Stimulated activated CD8-positive, alpha-beta memory T cell treated with anti-CD3 and anti-CD28 coated beads, Interleukin-4, amount 100 ng/mL, for 24 hours (primary cell): ENCODE measurements at regions not wholly inside any gene's neighbourhood (a gene's known extent, or its start where the extent isn't known, plus 50 kb on each side); places are given as distances from the start of the nearest gene placed in this dataset.

Experiments used
- DNase-seq: peaks from one replicate; pipeline ENCODE4 v3.0.0-alpha.2; 2020; ENCODE audit warnings: low read depth

DNA sequence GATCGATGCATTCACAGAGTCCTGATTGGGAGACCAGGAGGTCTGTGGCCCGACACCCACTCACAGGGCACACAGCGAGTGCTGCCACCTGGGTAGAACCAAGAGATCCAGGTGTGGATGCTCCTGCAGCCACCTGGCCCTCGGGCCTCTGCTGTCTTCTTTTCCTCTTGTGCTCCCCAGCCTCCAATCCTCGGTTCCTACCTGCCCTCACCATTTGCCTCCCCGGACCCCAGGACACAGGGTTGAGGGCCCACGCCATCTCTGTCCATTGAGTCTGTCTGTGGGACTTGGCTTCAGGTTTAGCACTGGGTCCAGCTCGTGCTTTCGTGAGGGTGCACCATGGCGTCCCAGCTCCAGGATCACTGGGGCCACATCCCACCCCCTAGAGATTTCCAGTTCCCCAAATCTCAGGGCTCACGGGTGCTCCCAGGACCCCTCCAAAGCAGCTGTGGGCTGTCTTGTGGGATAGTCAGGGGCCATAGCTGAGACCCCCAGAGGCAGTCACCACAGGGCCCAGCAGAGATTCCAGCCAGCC is 591.1 kb downstream of the BRD1 start:
- no peak for DNase-seq

- DNase-seq: no peak
These were observed 592.0 kb downstream of the BRD1 start for GRCh38 chr22:49235463-49236300.

DNA sequence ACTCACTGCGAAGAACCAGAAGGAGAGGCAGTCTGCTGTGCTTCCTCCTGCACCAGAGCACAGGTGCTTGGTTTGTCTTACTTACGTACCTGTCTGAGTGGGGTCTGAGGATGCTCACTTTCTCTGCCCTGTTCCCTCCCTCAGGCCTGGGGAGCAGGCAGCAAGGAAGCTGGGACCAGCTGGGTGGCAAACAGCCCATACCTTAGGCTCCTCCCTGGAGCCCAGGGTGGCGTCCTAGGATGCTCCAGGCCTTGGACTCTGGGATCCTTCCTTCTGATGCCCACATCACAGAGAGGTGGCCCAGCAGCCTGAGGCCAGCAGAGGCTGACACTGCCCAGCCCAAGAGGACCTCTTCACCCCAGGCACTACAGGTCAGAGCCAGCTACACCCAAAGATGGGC is 593.2 kb downstream of the BRD1 start:
- DNase-seq: no peak

- DNase-seq: no peak
These were observed 594.1 kb downstream of the BRD1 start for GRCh38 chr22:49233507-49234100.

DNA sequence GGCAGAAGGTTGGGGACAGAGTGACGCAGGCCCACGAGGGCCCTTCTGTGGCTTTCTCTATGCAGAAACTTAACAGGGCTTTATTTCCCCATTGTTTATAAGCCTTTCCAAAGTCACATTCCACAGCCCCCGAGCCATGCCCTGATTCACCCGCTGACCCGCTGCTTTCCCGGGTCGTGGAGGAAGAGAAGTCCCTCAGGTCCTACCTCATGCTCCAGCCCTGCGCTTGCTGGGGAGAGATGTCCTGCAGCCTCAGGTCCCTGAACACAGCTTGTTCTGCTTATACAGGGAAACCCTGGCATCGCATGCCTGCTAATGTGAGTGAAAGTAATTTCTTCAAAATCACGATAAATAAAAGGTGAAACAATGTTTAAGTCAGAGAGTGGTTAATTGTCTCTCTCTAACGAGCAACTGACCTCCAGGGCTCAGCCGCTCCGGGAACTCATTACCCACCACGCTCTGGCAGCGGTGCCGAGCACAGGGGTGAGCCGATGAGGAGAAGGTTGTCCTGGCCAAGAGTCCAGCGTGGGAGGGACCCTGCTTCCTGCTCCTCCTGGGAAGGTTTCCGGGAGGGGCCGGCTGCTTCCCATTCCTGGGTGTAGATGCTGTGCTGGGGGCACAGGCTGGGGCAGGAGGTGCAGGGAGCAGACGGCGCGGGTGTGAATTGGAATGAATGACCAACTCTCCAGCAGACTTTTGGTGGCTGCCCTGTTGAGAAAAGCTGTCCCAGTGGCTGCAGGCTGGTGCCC is 595.2 kb downstream of the BRD1 start:
- DNase-seq: no peak

GRCh38 chr22:49230194-49230577 is 597.5 kb downstream of the BRD1 start:
- no peak for DNase-seq

- DNase-seq: no peak
These were observed 598.0 kb downstream of the BRD1 start for GRCh38 chr22:49229483-49230193.

DNA sequence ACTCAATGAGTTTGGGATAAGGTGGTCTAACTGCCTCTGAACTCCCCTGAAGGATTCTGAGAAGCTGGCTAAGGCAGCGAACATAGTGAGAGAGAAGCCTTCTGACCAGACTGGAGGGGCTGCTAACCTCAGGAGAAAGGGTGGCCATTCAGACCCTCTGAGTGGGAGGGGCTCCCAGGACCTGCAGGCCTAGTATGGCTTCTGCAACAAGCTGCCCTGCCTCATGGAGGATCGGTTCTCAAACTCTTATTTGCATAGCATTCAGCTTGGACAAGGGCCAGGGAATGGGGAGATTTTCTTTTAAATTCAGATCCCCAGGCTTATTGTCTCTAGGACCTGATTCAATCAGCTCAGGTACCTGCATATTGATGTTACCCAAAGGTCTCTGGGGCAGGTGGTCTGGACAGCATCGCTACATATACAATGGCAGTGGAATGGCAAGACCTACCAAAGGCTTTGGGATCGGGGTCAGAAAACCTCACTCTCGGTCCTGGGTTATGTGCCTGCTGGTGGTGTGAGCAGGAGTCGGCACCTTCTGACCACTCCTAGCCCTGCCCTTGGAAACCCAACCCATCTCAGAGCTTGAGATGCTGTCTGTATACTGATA is 599.1 kb downstream of the BRD1 start:
- no peak for DNase-seq

DNA sequence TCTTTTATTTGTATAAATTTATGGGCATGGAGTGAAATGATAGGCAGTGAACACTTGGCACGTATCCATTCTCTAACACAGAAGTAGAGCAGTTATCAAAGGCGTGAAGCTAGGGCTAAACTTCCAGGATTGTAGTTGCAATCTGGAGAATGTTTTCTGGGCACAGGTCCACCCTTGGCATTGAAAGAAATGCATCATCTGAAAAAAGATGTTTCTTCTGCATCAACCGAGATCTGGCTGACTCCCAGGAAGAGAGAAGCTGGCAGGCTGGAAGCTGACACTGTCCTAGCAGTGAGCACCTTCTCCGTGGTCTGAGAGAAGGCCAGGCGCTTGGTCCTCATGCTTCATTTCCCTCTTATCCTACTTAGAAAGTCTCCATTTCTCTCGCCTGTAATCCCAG is 600.0 kb downstream of the BRD1 start:
- DNase-seq: no peak

- DNase-seq: no peak
These were observed 601.6 kb downstream of the BRD1 start for GRCh38 chr22:49226096-49226495.

- DNase-seq: no peak
These were observed 603.4 kb downstream of the BRD1 start for GRCh38 chr22:49224243-49224642.

- no peak for DNase-seq
These were observed 609.5 kb downstream of the BRD1 start for GRCh38 chr22:49218142-49218541.

DNA sequence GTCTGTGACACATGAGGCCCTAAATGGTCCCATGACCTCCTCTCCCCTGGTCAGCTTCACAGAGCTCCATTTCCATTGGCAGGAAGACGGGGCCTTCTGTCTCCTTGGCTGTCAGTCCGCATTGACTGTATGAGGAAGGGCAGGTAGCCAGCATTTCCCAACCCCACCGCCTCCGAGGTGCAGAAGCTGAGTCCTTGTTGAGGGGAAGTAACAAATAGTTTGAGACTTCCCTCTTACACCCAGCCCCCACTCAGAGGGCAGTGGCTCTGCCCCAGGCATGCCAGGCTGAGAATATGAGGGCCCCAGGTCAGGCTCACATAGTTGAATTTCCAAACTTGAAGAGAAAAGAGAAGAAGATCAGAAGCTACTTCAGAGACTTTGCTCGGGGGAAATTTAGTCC is 611.1 kb downstream of the BRD1 start:
- no peak for DNase-seq

DNA sequence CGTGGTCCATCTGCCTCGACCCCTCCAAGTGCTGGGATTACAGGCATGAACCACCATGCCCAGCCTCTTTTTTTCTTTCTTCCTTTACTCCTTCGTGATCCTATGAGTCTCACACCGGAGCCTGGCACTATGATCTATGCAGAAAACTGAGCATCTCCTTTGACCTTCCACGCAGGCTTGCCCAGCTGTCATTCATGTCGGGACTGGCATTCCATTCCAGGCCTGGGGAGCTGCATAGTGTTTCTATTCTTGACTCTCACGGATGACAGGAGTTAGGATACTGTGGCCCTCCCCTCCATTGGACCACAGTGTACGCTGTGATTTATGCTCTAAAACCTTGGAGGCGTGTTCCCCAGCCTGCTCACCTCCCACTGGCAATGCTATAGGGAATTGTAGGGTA is 611.8 kb downstream of the BRD1 start:
- no peak for DNase-seq

DNA sequence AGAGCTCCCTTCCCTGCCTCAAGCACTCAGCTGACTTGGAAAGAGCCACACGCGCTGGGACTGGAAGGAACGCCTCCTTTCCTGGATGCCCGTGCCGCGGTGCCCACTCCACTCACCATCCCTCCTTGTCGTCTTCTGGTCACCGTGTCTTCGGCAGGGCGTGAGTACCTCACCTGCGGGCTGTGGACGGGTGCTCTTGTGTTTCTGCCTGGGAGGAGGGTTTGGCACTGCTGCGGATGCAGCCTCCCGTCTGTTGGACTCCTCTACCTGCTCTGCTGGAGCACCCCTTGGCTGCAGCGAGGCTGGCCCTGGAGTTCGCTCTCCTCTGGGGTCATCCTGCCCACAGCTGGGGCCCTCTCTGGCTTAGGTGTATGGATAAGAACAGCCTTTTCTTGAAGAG is 612.7 kb downstream of the BRD1 start:
- DNase-seq: no peak

DNA sequence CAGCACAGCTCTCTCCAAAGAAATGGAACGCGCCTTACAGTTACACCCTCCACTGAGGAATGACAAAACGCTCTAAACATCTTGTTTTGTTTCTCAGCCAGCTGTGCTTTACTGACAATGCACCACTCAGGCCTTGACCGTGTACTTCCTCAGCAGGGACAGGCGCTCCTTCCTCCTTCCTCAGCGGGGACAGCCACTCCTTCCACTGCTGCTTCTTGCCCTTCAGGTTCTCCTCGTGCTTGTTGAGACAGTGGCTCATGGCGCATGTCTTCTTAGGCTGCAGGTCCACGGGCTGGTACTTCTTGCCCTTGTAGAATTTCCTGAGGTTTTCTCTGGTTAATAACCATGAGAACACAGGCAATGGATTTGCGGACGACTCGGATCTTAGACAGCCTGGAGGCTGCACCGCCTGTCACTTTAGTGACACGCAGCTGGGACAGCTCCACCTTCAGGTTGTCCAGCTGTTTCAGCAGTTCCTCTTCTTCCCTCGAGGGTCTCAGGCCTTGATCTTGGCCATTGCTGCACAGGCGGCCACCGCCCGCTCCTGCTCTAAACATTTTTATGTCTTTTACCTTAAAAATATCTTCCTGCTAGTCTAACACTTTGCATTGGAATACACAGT is 613.8 kb downstream of the BRD1 start:
- DNase-seq: no peak

DNA sequence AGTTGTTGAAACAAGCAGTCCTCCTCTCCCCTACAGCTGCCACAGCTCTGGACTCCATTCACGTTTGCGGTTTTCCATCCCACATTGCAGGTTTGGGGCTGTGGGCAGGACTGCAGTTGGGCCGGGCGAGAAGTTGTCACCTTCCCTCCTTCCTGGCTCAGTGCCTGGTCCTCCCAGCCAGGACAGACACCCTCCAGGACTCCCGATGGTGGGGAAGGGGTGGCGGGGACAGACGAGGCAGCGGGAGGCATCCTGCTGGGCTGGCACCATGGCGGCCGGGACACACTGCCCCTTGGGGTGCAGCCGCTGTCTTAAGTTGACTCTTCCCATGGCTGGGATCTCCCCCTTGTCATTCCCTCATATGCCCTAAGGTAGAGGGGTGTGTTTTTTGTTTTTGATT is 615.2 kb downstream of the BRD1 start:
- DNase-seq: no peak

DNA sequence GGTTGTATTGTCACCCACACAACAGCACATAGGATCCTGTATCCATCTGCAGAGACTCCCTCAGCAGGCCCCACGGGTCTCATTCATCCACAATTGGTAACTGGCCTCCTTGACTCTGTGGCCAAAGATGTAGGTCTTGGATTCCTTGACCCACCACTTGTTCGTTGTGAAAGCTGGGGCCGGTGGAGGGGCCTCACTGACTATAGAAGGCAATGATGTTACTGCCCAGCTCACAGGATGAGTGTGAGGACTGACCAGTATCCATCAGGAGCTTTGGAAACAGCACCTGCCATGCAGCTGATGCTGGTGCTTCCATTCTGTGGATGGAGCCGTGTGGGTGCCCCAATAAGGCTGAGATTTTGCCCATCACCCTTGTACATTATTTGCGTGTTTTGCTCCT is 615.7 kb downstream of the BRD1 start:
- no peak for DNase-seq

- no peak for DNase-seq
These were observed 616.5 kb downstream of the BRD1 start for GRCh38 chr22:49211176-49211575.

GRCh38 chr22:49210606-49211005 is 617.1 kb downstream of the BRD1 start:
- DNase-seq: no peak

GRCh38 chr22:49209452-49210195 is 618.0 kb downstream of the BRD1 start:
- DNase-seq: no peak
